ENCODE measurements at regions not wholly inside any gene's neighbourhood (a gene's known extent, or its start where the extent isn't known, plus 50 kb on each side); places are given as distances from the start of the nearest gene placed in this dataset.

- H2BK20ac ChIP-seq (ENCODE audit: low read depth, low read length, poor library complexity, severe bottlenecking) = no peak overlapping the region
- no peak overlapping the region for H2BK12ac ChIP-seq (ENCODE audit: insufficient read length, low read depth, low read length)
- no peak overlapping the region for H2AFZ ChIP-seq (ENCODE audit: low read length)
- H3K4ac ChIP-seq (ENCODE audit: low read depth, low read length) = no peak overlapping the region
- no peak overlapping the region for H4K5ac ChIP-seq (ENCODE audit: insufficient read length, low read depth, low read length)
- Mint-ChIP-seq H3K36me3 (ENCODE audit: insufficient read depth in 1 of 3, low read depth in 3 of 3) (no peaks in the 10 kb centered on the region), H3K9me3 (peaks cover 4 to 10% of the 10 kb centered on the region in 2 experiments), H3K4me1 (peaks cover 0 to 10% of the 10 kb centered on the region in 2 experiments; a peak in 2 of 4 replicates), H3K27ac (no peak overlapping the region), H3K4me3 (no peak overlapping the region), H3K27me3 (ENCODE audit: low read depth) (no peaks in the 10 kb centered on the region; the same call in 1 of the 2 replicates)
- no peak overlapping the region for H2BK15ac ChIP-seq (ENCODE audit: low read depth, low read length)
- no CpG with 5 or more reads among the region's 6 CpGs for WGBS (ENCODE audit: extremely low coverage, insufficient read length, low lambda C conversion rate)
- H2BK5ac ChIP-seq (ENCODE audit: insufficient read length, low read length) = no peak overlapping the region
- no peaks in the 10 kb centered on the region for H3K27me3 ChIP-seq (ENCODE audit: insufficient read depth, low read length)
- H3K18ac ChIP-seq (ENCODE audit: insufficient read length, low read depth, low read length) = no peak overlapping the region
- peak; percentile 66 for TF ChIP-seq CTCF (conservative IDR thresholded peaks at IDR 0.05)
- H3K9ac ChIP-seq (ENCODE audit: extremely low read depth, insufficient read length, low read length) = no peak overlapping the region
- H3K79me1 ChIP-seq (ENCODE audit: insufficient read depth, low read depth, low read length, poor library complexity, severe bottlenecking) = no peaks in the 10 kb centered on the region
- no peak overlapping the region for H2BK120ac ChIP-seq (ENCODE audit: low read depth, low read length, poor library complexity, severe bottlenecking)
- H3K4me1 ChIP-seq (ENCODE audit: insufficient read depth, low read length) = no peaks in the 10 kb centered on the region
- no peaks in the 10 kb centered on the region for H3K23me2 ChIP-seq (ENCODE audit: insufficient read length, low read depth, low read length, poor library complexity, severe bottlenecking)
- no peaks in the 10 kb centered on the region for H3K79me2 ChIP-seq (ENCODE audit: insufficient read depth, low read length)
- H2AK5ac ChIP-seq (ENCODE audit: insufficient read length, low read length) = no peak overlapping the region
- no peak overlapping the region for H3K27ac ChIP-seq (ENCODE audit: insufficient read length, low read depth, low read length)
- H3K14ac ChIP-seq (ENCODE audit: insufficient read depth, low read length) = no peak overlapping the region
- no peak for DNase-seq
- no peak overlapping the region for H3K4me2 ChIP-seq (ENCODE audit: insufficient read depth, insufficient read length, low read length)
- H4K8ac ChIP-seq (replicated peaks; ENCODE audit: insufficient read length, low read depth, low read length) = no peak overlapping the region
- no peaks in the 10 kb centered on the region for H4K20me1 ChIP-seq (ENCODE audit: control insufficient read depth, insufficient read depth, insufficient read length)
- H3K9me3 ChIP-seq (ENCODE audit: control insufficient read depth, low read depth, low read length) = no peaks in the 10 kb centered on the region
- H3T11ph ChIP-seq (ENCODE audit: low read length) = no peak overlapping the region
- no peak overlapping the region for H3K23ac ChIP-seq (ENCODE audit: insufficient read length, low read depth, low read length)
- H3K56ac ChIP-seq (ENCODE audit: insufficient read length, low read depth, low read length) = no peak overlapping the region
- no peak overlapping the region for H4K91ac ChIP-seq (ENCODE audit: insufficient read length, low read depth, low read length)
Measured at GRCh38 chr10:7054915-7055314, 355.9 kb downstream of the SFMBT2 start.

Measured in H9 (cell line).